Effector memory CD4-positive, alpha-beta T cell (primary cell): ENCODE measurements at regions not wholly inside any gene's neighbourhood (a gene's known extent, or its start where the extent isn't known, plus 50 kb on each side); places are given as distances from the start of the nearest gene placed in this dataset.

Experiments
- DNase-seq, 3 donors: peaks; one replicate each; pipeline ENCODE4 v3.0.0-alpha.2; 2020
- H3K27ac ChIP-seq: 2 replicates; pipeline ENCODE4 v1.7.0; 2013; ENCODE audit warnings: mild to moderate bottlenecking, low read length, moderate library complexity; ENCODE audit not compliant: insufficient read depth, poor library complexity, severe bottlenecking
- H3K27me3 ChIP-seq: replicated peaks from 2 replicates; pipeline ENCODE4 v1.7.0; 2013; ENCODE audit warnings: mild to moderate bottlenecking, low read length; ENCODE audit not compliant: insufficient read depth, control insufficient read depth, poor library complexity, severe bottlenecking
- H3K36me3 ChIP-seq: 2 replicates; pipeline ENCODE4 v1.7.0; 2013; ENCODE audit warnings: mild to moderate bottlenecking, low read length, moderate library complexity; ENCODE audit not compliant: control insufficient read depth, insufficient read depth
- H3K4me1 ChIP-seq: 2 replicates; pipeline ENCODE4 v1.7.0; 2013; ENCODE audit warnings: low read length, mild to moderate bottlenecking; ENCODE audit not compliant: control insufficient read depth, insufficient read depth, poor library complexity, severe bottlenecking
- H3K4me3 ChIP-seq: 2 replicates; pipeline ENCODE4 v1.7.0; 2013; ENCODE audit warnings: low read length, low read depth, mild to moderate bottlenecking; ENCODE audit not compliant: insufficient read depth, poor library complexity, severe bottlenecking
- H3K9me3 ChIP-seq: 2 replicates; pipeline ENCODE4 v1.7.0; 2013; ENCODE audit warnings: mild to moderate bottlenecking, low read length, moderate library complexity; ENCODE audit not compliant: control insufficient read depth

DNA sequence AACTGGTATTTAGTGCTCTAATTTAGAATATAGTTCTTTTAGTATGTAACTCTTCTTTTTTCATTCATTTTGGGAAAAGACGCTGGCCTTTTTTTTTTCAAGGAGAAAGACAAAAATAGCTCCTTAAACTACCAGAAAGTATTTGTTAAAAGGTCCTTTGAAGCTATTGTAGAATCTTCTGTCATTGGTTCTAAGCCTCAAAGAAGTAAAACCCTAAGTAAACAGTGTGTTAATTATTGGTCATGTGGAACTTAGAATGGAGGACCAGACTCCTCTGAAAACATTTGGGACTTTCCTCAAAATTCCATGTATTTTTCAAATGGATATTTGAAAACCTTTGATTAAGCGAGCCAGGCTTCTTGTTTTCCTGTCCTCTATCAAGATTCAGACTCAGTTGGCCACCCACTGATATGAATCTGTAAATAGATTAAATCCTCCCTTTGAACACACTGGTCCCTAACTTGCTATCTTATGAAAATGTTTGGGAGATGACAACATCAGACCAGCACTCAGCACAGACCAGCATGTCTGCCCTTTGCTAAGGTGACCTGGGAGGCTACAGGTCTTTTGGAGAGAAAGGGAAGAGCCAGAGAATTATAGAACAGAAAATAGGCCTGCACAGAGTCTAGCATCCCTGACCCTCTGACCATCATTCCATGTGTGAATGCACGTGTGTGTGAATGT lies 120.3 kb upstream of the GATA6 start:
- Histone ChIP-seq H3K27me3 (no peaks in the 10 kb centered on the region), H3K36me3 (no peaks in the 10 kb centered on the region), H3K4me3 (no peak overlapping the region), H3K27ac (no peak overlapping the region), H3K4me1 (no peaks in the 10 kb centered on the region), H3K9me3 (no peaks in the 10 kb centered on the region)
- no peak for DNase-seq

DNA sequence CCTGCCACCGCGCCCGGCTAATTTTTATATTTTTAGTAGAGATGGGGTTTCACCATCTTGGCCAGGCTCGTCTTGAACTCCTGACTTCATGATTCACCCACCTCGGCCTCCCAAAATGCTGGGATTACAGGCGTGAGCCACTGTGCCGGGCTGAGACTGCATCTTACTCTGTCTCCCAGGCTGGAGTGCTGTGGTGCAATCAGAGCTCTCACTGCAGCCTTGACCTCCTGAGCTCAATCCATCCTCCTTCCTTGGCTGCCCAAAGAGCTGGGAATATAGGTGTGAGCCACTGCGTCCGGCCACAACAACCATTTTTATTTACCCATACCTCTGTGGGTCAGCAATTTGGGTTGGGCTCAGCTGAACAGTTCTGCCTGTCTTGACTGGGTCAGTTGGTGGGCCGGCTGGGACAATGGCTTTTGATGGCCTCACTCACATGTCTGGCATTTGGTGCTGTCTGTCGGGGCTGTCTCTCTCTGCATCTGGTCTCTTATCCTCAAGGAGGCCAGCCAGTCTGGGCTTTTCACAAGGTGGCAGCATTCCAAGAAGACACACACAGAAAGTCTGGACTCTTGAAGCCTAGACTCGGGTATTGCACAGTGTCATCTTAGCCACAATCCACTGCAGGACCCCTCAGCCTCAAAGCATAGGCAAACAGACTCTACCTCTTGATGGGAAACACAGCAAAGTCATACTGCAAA lies 116.8 kb upstream of the GATA6 start:
- Histone ChIP-seq H3K27me3 (no peaks in the 10 kb centered on the region), H3K4me3 (no peak overlapping the region), H3K4me1 (no peaks in the 10 kb centered on the region), H3K9me3 (no peaks in the 10 kb centered on the region), H3K27ac (no peak overlapping the region), H3K36me3 (no peaks in the 10 kb centered on the region)
- DNase-seq = no peak

DNA sequence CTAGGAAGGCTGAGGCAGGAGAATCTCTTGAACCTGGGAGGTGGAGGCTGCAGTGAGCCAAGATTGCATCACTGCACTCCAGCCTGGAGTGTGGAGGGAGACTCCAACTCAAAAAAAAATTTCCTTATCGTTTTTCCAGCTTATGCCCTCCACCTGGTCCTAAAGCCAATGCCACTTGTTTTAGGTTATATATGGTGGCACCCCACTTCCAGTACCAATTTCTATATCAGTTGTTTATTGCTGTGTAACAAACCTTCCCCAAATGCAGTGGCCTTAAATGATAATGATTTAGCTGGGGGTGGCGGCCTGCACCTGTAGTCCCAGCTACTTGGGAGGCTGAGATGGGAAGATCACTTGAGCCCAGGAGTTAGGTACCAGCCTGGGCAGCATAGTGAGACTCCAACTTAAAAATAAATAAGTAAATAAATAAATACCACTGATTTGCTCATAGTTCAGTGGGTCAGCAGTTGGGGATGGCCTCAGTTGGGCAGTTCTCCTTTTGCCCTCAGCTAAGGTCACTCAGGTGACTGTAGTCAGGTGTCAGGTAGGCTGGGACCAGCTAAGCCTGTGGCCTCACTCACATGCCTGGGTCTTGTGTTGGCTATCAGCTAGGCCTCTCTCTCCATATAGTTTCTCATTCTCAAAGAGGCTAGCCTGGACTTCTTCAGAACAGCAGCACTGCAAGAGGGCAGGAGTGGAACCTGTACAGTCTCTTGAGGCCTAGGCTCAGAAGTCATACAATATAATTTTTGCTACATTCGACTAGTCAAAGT lies 113.7 kb upstream of the GATA6 start:
- Histone ChIP-seq H3K27ac (no peak overlapping the region), H3K9me3 (no peaks in the 10 kb centered on the region), H3K4me1 (no peaks in the 10 kb centered on the region), H3K27me3 (no peaks in the 10 kb centered on the region), H3K36me3 (no peaks in the 10 kb centered on the region), H3K4me3 (no peak overlapping the region)
- no peak for DNase-seq

DNA sequence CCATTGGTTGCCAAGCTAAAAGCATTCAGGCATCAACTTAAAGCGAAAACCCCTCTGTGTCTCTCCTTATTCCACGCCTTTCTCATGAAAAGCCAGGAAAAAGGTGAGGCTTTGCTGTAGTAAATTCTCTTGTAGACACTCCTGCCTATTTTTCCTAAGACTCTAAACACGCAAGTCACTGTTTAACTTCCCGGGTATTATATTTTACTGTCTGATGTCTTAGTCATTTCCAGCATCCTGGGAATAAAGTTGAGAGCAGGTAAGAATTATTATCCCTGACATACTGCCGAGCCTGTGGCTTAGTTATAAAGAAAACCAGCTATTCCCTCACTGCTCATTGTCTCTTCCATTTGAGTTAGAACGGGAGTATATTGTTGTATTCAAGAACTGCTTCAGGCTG lies 112.4 kb upstream of the GATA6 start:
- no peak for DNase-seq

DNA sequence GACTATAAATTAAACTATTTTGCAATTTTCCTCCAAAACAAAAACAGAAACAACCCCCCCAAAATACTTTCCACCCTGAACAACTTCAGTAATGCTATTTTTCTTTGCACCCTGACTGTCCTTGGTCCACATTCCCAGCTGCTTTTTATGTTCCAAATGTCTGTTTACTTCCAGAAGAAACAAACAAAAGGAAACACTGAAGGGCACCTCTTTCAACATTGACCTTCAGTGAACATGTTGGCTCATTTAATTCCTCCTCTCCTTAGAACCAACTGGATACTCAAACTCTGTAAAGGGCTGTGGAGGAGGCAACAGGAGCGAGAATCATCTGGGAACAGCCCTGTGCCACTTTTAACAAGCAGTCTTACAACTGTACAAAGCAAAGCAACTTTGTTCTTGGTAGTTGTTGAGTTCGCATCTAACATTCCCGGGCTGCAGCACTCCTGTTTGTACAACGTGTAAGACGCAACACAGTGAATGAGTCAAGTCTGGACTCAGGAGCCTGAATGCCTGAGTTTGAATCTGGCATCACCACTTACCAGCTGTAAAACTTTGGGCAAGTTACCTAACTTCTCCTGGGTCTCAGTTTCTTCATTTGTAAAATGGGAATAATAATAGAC lies 111.4 kb upstream of the GATA6 start:
- no peak overlapping the region for H3K4me3 ChIP-seq
- H3K36me3 ChIP-seq = no peaks in the 10 kb centered on the region
- no peak overlapping the region for H3K27ac ChIP-seq
- H3K27me3 ChIP-seq = no peaks in the 10 kb centered on the region
- no peak for DNase-seq
- H3K9me3 ChIP-seq = no peaks in the 10 kb centered on the region
- H3K4me1 ChIP-seq = no peaks in the 10 kb centered on the region

More for the DNA sequence above, 112.4 kb upstream of the GATA6 start:
- H3K9me3 ChIP-seq = no peaks in the 10 kb centered on the region
- H3K27me3 ChIP-seq = no peaks in the 10 kb centered on the region
- no peaks in the 10 kb centered on the region for H3K36me3 ChIP-seq
- no peak overlapping the region for H3K27ac ChIP-seq
- H3K4me3 ChIP-seq = no peak overlapping the region
- no peaks in the 10 kb centered on the region for H3K4me1 ChIP-seq

DNA sequence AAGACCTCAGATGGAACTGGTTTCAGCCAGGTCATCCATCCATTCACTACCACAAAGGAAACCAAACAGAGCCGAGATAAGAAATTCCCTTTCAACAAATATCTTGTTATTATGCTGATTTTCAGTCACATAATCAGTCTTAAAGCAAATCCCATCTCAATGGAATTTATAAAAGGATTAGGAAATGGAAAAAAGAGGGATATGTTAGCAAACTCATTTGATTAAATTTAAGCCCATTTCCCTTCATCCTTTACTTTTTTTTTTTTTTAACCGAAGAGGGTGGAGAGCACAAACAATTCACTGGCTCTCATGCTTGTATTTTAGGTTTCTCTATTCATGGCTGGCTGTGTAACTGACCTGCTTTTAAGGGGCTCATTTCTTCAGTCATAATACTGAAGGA lies 109.0 kb upstream of the GATA6 start:
- no peak for DNase-seq
- no peaks in the 10 kb centered on the region for H3K4me1 ChIP-seq
- H3K36me3 ChIP-seq = no peaks in the 10 kb centered on the region
- no peaks in the 10 kb centered on the region for H3K9me3 ChIP-seq
- no peaks in the 10 kb centered on the region for H3K27me3 ChIP-seq
- no peak overlapping the region for H3K4me3 ChIP-seq
- H3K27ac ChIP-seq = no peak overlapping the region

DNA sequence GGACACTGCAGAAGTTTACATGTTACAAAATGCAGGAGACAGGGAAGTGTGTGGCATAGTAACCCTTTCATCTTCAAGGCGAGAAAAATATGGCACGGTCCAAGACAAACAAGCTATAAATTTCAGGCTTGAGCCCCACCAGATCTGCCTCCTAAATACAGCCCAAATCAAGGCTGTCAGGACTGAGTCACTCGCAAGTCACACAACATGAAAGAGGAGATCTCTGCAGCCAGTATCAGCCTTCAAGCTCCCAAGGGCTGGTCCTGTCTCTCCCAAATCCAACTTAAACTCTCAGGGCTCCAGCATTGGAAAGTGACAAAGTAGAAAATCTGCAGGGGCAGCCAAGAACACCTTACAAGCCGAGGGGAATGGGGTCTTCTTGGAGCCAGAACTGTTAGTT lies 106.3 kb upstream of the GATA6 start:
- no peaks in the 10 kb centered on the region for H3K36me3 ChIP-seq
- no peaks in the 10 kb centered on the region for H3K27me3 ChIP-seq
- no peak overlapping the region for H3K4me3 ChIP-seq
- no peak overlapping the region for H3K27ac ChIP-seq
- H3K9me3 ChIP-seq = no peaks in the 10 kb centered on the region
- no peak for DNase-seq
- no peaks in the 10 kb centered on the region for H3K4me1 ChIP-seq

DNA sequence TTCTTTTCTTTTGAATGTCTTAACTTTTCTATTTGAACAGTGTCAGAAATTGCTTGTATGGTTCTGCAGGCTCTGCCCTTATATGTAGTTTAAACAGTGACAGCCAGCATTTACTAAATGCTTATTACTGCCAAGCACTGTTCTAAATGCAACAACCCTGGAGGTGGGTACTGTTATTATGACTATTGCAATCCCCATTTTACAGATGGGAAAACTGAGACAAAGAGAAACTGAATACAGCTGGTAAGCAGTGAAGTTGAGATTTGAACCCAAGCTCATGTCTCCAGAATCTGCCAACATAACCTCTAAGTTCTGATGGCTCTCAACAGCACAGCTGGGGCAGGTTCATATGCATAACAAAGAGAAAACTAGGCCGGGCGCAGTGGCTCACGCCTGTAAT lies 105.7 kb upstream of the GATA6 start:
- DNase-seq = no peak

DNA sequence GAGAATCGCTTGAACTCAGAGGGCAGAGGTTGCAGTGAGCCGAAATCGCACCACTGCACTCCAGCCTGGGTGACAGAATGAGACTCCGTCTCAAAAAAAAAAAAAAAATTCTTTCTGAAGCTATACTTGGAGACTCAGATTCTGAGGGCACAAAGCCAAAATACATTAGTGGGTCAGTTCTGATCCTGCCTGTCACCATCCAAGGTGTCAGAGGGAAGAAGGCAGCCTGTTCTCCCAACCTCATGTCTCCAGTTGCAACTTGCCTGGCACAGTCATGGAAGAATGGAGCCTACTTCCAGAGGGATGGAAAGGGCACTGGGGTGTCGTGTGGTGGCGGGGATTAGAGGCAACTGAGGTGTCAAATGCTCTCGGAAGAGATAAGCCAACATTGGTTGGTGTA lies 104.8 kb upstream of the GATA6 start:
- Histone ChIP-seq H3K9me3 (no peaks in the 10 kb centered on the region), H3K4me3 (no peak overlapping the region), H3K27me3 (no peaks in the 10 kb centered on the region), H3K36me3 (no peaks in the 10 kb centered on the region), H3K4me1 (no peaks in the 10 kb centered on the region), H3K27ac (no peak overlapping the region)
- DNase-seq = no peak

More for the DNA sequence above, 105.7 kb upstream of the GATA6 start:
- Histone ChIP-seq H3K27me3 (no peaks in the 10 kb centered on the region), H3K36me3 (no peaks in the 10 kb centered on the region), H3K4me3 (no peak overlapping the region), H3K9me3 (no peaks in the 10 kb centered on the region), H3K4me1 (no peaks in the 10 kb centered on the region), H3K27ac (no peak overlapping the region)

DNA sequence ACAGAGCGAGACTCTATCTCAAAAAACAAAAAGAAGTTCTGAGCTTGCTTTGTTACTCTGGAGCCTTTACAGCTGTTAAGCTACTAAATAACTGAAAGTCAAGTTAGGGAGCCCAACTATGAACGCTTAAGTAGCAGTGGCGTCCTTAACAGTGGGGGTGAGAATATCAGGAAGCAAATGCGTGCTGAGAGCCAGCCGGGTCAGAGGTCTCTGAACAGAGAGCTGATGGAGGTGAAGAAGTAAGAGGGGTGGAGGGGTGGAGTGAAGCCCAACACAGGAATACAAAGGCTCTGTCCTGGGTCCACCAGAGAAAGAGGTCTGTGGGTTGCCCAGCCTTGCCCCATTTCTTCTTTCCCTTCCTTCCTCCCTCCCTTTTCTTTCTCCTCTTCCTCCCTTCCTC lies 104.1 kb upstream of the GATA6 start:
- Histone ChIP-seq H3K27ac (no peak overlapping the region), H3K9me3 (no peaks in the 10 kb centered on the region), H3K27me3 (no peaks in the 10 kb centered on the region), H3K4me1 (no peaks in the 10 kb centered on the region), H3K4me3 (no peak overlapping the region), H3K36me3 (no peaks in the 10 kb centered on the region)
- DNase-seq = no peak
